ENCODE measurements at regions not wholly inside any gene's neighbourhood (a gene's known extent, or its start where the extent isn't known, plus 50 kb on each side); places are given as distances from the start of the nearest gene placed in this dataset.
A peak's percentile ranks its signal among the peaks of the same experiment; 100 is the strongest.

DNA sequence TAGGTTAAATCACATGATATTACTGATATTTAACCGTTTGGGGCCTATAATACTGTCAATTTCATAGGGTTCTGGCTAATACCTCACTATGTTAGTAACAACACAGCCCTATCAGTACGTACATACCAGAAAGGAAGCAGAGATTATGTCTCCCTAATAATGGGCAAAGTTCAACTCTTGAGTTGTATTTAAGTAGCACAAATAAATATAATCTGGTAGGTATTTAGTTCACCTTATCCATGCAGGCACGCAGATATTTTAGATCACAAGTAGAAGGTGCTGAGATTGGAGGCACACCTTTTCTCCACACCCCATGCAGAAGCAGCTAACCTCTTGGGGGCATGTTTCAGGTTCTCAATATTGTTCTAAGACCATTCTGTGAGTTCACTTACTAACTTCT lies 118.9 kb downstream of the IRS1 start:
- H3K9me3 Mint-ChIP-seq, result peaks cover 0 to 2% (median 0%) of the 10 kb centered on the region in 8 donors
- Histone ChIP-seq H3K27me3 (ENCODE audit: insufficient read depth, low read length) (no peaks in the 10 kb centered on the region), H3K9me3 (ENCODE audit: control insufficient read depth in 1 of 2, low read length in 2 of 2) (no peaks in the 10 kb centered on the region), H3K36me3 (ENCODE audit: insufficient read depth, low read length) (no peaks in the 10 kb centered on the region), H3K27ac (ENCODE audit: low read depth, low read length) (no peak overlapping the region), H3K4me1 (ENCODE audit: insufficient read depth, low read length) (no peaks in the 10 kb centered on the region), H3K4me3 (ENCODE audit: low read length in 2 of 2) (no peak overlapping the region)
- H3K4me3 Mint-ChIP-seq, result no peak overlapping the region
- POLR2A ChIA-PET (ENCODE audit: partially characterized antibody), result no interaction called here
- H3K27me3 Mint-ChIP-seq, result peaks cover 0 to 2% of the 10 kb centered on the region in 2 donors
- no peak for DNase-seq
- H3K27ac Mint-ChIP-seq, result no peak overlapping the region
- no peaks in the 10 kb centered on the region for H3K36me3 Mint-ChIP-seq
- intact Hi-C loops (cut with micrococcal nuclease), result no loop called here
- CTCF ChIA-PET (ENCODE audit: partially characterized antibody), result no interaction called here
- peaks cover 0 to 4% (median 2%) of the 10 kb centered on the region in 4 donors for H3K4me1 Mint-ChIP-seq

DNA sequence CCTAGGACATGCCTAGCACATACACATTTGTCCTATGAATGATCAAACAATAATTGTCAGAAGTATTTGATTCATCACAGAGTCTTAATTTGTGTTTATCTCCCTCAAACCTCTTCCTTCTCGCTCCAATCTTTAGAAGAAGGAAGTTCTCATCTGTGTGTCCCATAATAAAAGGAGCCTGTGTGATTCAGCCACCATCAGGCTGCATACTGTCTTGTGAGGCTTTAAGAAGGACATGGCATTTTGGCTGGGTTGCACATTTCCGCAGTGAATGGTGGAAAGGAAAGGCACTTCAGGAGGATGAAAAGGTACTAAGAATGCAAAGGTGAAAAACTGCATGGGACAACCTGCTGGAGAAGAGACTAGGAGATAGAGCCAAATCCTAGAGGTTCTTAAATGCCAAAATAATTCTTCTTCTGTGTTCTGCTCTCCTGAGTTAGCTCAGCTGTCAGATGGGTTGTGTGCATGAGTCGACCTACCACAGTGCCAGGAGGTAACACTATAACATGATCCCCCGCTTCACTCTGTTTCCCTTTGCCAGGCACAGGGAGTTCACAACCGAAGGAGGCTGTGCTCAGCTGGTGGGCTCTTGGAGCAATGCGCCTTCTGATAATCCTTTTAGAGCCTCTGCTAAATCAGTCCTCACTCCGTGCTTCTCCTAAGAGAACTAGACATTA lies 120.1 kb downstream of the IRS1 start:
- H3K36me3 ChIP-seq (ENCODE audit: insufficient read depth, low read length), result no peaks in the 10 kb centered on the region
- Mint-ChIP-seq H3K27me3 (peaks cover 2% of the 10 kb centered on the region in 2 donors), H3K9me3 (no peaks in the 10 kb centered on the region), H3K4me3 (no peak overlapping the region), H3K27ac (no peak overlapping the region), H3K36me3 (no peaks in the 10 kb centered on the region), H3K4me1 (no peaks in the 10 kb centered on the region)
- POLR2A ChIA-PET (ENCODE audit: partially characterized antibody), result no interaction called here
- H3K9me3 ChIP-seq (ENCODE audit: control insufficient read depth in 1 of 2, low read length in 2 of 2), result no peaks in the 10 kb centered on the region
- no peaks in the 10 kb centered on the region for H3K4me1 ChIP-seq (ENCODE audit: insufficient read depth, low read length)
- H3K4me3 ChIP-seq (ENCODE audit: low read length in 2 of 2), result no peak overlapping the region
- CTCF ChIA-PET (ENCODE audit: partially characterized antibody), result interaction anchor here (1.3 kb wide), 1 partner anchor 9 kb away, joined by 3 read pairs; no protein-coding TSS in a partner anchor
- intact Hi-C loops (cut with micrococcal nuclease), result no loop called here
- no peak for DNase-seq
- no peak overlapping the region for H3K27ac ChIP-seq (ENCODE audit: low read depth, low read length)
- no peaks in the 10 kb centered on the region for H3K27me3 ChIP-seq (ENCODE audit: insufficient read depth, low read length)

DNA sequence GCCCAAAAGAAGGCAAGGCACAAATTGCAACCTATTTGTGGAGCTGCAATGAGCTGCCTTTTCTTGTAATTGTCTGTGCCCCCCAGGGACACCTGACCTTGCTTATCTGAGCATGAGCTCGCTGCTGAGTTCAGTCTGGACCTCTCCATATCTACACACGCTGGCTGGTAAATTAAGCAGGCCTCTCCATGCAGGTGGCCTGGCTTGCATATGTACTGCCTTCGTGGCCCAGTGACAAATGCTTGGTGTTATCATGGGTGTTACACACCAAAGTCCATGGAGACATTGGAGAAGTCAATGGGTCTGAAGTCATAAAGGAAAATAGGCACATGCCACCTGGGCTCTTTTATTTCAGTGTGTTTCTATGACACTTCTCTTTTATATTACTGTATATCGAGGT lies 121.2 kb downstream of the IRS1 start:
- Histone ChIP-seq H3K9me3 (ENCODE audit: control insufficient read depth in 1 of 2, low read length in 2 of 2) (no peaks in the 10 kb centered on the region), H3K27ac (ENCODE audit: low read depth, low read length) (no peak overlapping the region), H3K4me1 (ENCODE audit: insufficient read depth, low read length) (peaks cover 4% of the 10 kb centered on the region), H3K36me3 (ENCODE audit: insufficient read depth, low read length) (no peaks in the 10 kb centered on the region), H3K4me3 (ENCODE audit: low read length in 2 of 2) (no peak overlapping the region), H3K27me3 (ENCODE audit: insufficient read depth, low read length) (no peaks in the 10 kb centered on the region)
- H3K27ac Mint-ChIP-seq, result no peak overlapping the region
- peaks cover 2 to 3% of the 10 kb centered on the region in 2 donors for H3K27me3 Mint-ChIP-seq
- H3K9me3 Mint-ChIP-seq, result no peaks in the 10 kb centered on the region
- H3K36me3 Mint-ChIP-seq, result no peaks in the 10 kb centered on the region
- ChIA-PET CTCF (ENCODE audit: partially characterized antibody) (no interaction called here), POLR2A (ENCODE audit: partially characterized antibody) (no interaction called here)
- intact Hi-C loops (cut with micrococcal nuclease), result no loop called here
- peaks cover 2 to 6% (median 2%) of the 10 kb centered on the region in 4 donors for H3K4me1 Mint-ChIP-seq
- H3K4me3 Mint-ChIP-seq, result no peak overlapping the region
- DNase-seq, result no peak

DNA sequence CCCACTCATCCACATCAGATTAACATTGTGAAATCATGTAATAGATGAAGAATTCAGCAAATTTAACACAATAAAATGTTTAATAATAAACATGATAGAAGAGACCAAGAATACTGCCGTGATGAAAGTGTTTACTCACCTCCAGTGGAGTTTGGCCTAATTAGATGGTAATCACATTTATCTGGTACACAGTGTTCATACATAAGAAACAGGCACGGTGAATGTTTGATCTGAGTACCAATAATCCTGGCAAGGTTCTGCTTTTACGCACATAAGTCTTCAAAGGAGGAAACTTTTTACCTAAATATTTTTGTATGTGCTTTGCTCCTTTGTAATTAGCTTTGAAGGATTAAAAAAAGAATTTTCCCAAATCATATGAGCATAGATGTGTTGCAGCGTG lies 122.5 kb downstream of the IRS1 start:
- CTCF ChIA-PET (ENCODE audit: partially characterized antibody), result no interaction called here
- Mint-ChIP-seq H3K27ac (no peak overlapping the region), H3K4me1 (peaks cover 5 to 13% (median 10%) of the 10 kb centered on the region in 4 donors), H3K36me3 (no peaks in the 10 kb centered on the region), H3K9me3 (peaks cover 0 to 1% (median 0%) of the 10 kb centered on the region in 8 donors), H3K4me3 (no peak overlapping the region), H3K27me3 (peaks cover 3 to 7% of the 10 kb centered on the region in 2 donors)
- POLR2A ChIA-PET (ENCODE audit: partially characterized antibody), result no interaction called here
- H3K36me3 ChIP-seq (ENCODE audit: insufficient read depth, low read length), result no peaks in the 10 kb centered on the region
- no peak overlapping the region for H3K27ac ChIP-seq (ENCODE audit: low read depth, low read length)
- intact Hi-C loops (cut with micrococcal nuclease), result no loop called here
- H3K4me3 ChIP-seq (ENCODE audit: low read length in 2 of 2), result no peak overlapping the region
- H3K9me3 ChIP-seq (ENCODE audit: control insufficient read depth in 1 of 2, low read length in 2 of 2), result no peaks in the 10 kb centered on the region
- DNase-seq, result no peak
- H3K27me3 ChIP-seq (ENCODE audit: insufficient read depth, low read length), result no peaks in the 10 kb centered on the region
- H3K4me1 ChIP-seq (ENCODE audit: insufficient read depth, low read length), result peaks cover 11% of the 10 kb centered on the region

DNA sequence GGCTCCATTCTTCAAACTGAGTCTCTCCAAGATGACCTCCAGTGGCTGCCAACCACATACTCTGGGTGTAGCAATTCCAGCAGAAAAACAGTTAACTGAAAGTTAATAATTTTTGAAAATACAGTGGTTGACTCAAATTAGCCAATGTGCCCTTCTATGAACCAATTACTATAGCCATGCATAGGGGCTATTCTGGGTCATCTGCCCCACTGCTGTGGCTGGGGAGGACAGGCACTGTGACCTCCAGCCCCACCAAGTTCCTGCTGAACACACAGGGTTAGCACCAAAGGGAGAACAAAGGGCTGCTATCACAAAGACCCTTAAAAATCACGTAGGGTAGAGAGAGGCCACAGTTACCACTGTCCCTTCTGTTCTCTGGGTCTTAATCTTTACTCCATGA lies 123.0 kb downstream of the IRS1 start:
- ChIA-PET CTCF (ENCODE audit: partially characterized antibody) (no interaction called here), POLR2A (ENCODE audit: partially characterized antibody) (no interaction called here)

DNA sequence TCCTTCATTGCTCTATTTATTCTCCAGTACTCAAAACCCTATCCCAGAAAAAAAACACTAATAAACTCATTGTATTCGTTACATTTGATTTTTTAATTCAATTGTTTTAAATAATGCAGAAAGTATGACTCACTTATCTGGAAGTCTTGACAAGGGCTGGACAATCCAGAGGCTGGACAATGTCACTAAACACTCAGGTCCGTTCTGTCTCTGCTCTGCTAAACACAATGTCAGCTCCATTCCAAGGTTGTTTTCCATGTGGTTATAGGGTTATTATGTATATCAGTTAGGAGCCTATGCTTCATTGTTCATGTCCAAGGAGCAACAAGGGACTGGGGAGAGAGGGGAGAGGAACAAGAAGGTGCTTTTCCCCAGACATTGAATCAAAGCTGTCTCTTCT lies 125.5 kb downstream of the IRS1 start:
- Histone ChIP-seq H3K36me3 (ENCODE audit: insufficient read depth, low read length) (no peaks in the 10 kb centered on the region), H3K4me3 (ENCODE audit: low read length in 2 of 2) (no peak overlapping the region), H3K9me3 (ENCODE audit: control insufficient read depth in 1 of 2, low read length in 2 of 2) (no peaks in the 10 kb centered on the region), H3K4me1 (ENCODE audit: insufficient read depth, low read length) (peaks cover 11% of the 10 kb centered on the region), H3K27ac (ENCODE audit: low read depth, low read length) (no peak overlapping the region), H3K27me3 (ENCODE audit: insufficient read depth, low read length) (no peaks in the 10 kb centered on the region)
- Mint-ChIP-seq H3K36me3 (no peaks in the 10 kb centered on the region), H3K9me3 (peaks cover 0 to 3% (median 0%) of the 10 kb centered on the region in 8 donors), H3K4me1 (peaks cover 5 to 13% (median 10%) of the 10 kb centered on the region in 4 donors), H3K27ac (no peak overlapping the region), H3K27me3 (peaks cover 5 to 21% of the 10 kb centered on the region in 2 donors), H3K4me3 (no peak overlapping the region)
- CTCF ChIA-PET (ENCODE audit: partially characterized antibody), result no interaction called here
- POLR2A ChIA-PET (ENCODE audit: partially characterized antibody), result no interaction called here
- no peak for DNase-seq
- intact Hi-C loops (cut with micrococcal nuclease), result no loop called here

More for the DNA sequence above, 123.0 kb downstream of the IRS1 start:
- peaks cover 5 to 11% of the 10 kb centered on the region in 2 donors for H3K27me3 Mint-ChIP-seq
- Histone ChIP-seq H3K36me3 (ENCODE audit: insufficient read depth, low read length) (no peaks in the 10 kb centered on the region), H3K27me3 (ENCODE audit: insufficient read depth, low read length) (no peaks in the 10 kb centered on the region), H3K27ac (ENCODE audit: low read depth, low read length) (no peak overlapping the region), H3K4me1 (ENCODE audit: insufficient read depth, low read length) (peaks cover 11% of the 10 kb centered on the region), H3K9me3 (ENCODE audit: control insufficient read depth in 1 of 2, low read length in 2 of 2) (no peaks in the 10 kb centered on the region), H3K4me3 (ENCODE audit: low read length in 2 of 2) (no peak overlapping the region)
- intact Hi-C loops (cut with micrococcal nuclease), result no loop called here
- no peak overlapping the region for H3K27ac Mint-ChIP-seq
- H3K4me1 Mint-ChIP-seq, result peaks cover 5 to 13% (median 10%) of the 10 kb centered on the region in 4 donors
- H3K36me3 Mint-ChIP-seq, result no peaks in the 10 kb centered on the region
- H3K4me3 Mint-ChIP-seq, result no peak overlapping the region
- peaks cover 0 to 3% (median 0%) of the 10 kb centered on the region in 8 donors for H3K9me3 Mint-ChIP-seq
- DNase-seq, result no peak

DNA sequence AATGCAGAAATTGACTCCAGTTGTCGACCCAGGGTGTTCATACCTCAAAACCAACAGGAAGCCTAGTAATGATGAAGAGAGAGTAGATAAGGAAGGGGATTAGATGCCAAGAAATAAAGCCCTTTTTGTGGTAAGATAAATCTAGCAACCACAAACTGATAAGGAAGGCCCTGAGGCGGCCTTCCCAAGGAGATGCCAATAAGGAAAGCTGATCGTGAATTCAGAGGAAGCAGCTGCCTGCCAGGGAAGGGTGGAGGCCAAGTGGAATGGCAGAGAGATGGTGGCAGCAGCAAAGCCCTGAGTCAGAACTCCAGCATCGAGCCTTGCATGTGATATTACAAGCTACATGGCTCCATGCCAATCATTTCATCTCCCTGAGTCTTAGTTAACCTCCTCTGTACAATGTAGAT lies 126.3 kb downstream of the IRS1 start:
- H3K27ac Mint-ChIP-seq, result peak overlapping the region in 1 of 7 donors; percentile 57

More for the DNA sequence above, 126.3 kb downstream of the IRS1 start:
- intact Hi-C loops (cut with micrococcal nuclease), result no loop called here
- Mint-ChIP-seq H3K4me3 (peak overlapping the region in 2 of 8 donors; percentile 68 to 72), H3K4me1 (peaks cover 5 to 13% (median 10%) of the 10 kb centered on the region in 4 donors), H3K27me3 (peaks cover 7 to 21% of the 10 kb centered on the region in 2 donors), H3K9me3 (peaks cover 0 to 3% (median 0%) of the 10 kb centered on the region in 8 donors), H3K36me3 (no peaks in the 10 kb centered on the region)
- H3K4me1 ChIP-seq (ENCODE audit: insufficient read depth, low read length), result peaks cover 11% of the 10 kb centered on the region
- peak in 4 of 5 donors; percentile 3 to 24 (median 7) for DNase-seq
- ChIA-PET POLR2A (ENCODE audit: partially characterized antibody) (no interaction called here), CTCF (ENCODE audit: partially characterized antibody) (no interaction called here)
- H3K36me3 ChIP-seq (ENCODE audit: insufficient read depth, low read length), result no peaks in the 10 kb centered on the region
- no peak overlapping the region for H3K4me3 ChIP-seq (ENCODE audit: low read length in 2 of 2)
- H3K27me3 ChIP-seq (ENCODE audit: insufficient read depth, low read length), result no peaks in the 10 kb centered on the region
- no peak overlapping the region for H3K27ac ChIP-seq (ENCODE audit: low read depth, low read length)
- H3K9me3 ChIP-seq (ENCODE audit: control insufficient read depth in 1 of 2, low read length in 2 of 2), result no peaks in the 10 kb centered on the region
